ENCODE measurements at regions not wholly inside any gene's neighbourhood (a gene's known extent, or its start where the extent isn't known, plus 50 kb on each side); places are given as distances from the start of the nearest gene placed in this dataset.

GRCh38 chr5:145708169-145708568 is 127.0 kb downstream of the PRELID2 start:
- no peak for DNase-seq (ENCODE audit: low spot score)

- DNase-seq (ENCODE audit: low spot score) = no peak
Measured at GRCh38 chr5:145704724-145705123, 130.4 kb downstream of the PRELID2 start.

DNA sequence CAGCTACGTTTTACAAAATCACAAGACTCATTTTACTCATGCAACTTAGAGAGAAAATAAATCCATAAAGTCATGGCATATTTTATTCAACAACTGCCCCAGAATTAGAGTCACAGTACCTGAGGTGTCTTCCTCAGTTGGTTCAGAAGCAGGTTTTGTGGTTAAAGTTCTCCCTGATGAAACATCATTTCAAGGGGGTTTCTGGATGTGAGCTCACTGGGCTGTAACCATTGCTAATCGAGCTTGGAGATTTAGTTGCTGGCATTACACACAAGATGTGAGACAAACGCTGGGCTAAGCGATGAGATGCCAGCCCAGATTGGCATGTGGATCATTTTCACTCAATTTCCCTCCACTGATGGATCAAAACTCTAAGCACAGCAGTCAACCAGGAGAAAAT is 131.3 kb downstream of the PRELID2 start:
- DNase-seq (ENCODE audit: low spot score) = no peak

DNA sequence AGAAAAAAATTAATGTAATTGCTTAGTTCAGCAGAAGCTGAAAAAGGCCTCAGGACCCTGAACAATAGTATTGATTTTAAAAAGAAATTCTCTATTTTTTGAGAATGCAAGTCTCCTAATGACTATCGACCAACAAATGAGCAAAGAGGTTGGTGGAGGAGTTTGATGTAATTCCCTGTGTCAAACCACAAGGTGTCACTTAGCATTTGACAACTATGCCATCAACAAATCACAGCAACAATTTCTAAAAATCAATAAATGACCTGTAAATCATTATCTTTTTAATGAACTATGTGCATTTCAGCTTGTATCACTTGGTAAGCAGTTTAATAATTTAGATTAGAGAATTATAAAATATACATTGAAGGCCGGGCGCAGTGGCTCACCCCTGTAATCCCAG is 133.7 kb downstream of the PRELID2 start:
- no peak for DNase-seq (ENCODE audit: low spot score)

- no peak for DNase-seq (ENCODE audit: low spot score)
Measured at GRCh38 chr5:145699846-145700245, 135.3 kb downstream of the PRELID2 start.

GRCh38 chr5:145697251-145697990 is 137.7 kb downstream of the PRELID2 start:
- DNase-seq (ENCODE audit: low spot score) = peak; percentile 67

GRCh38 chr5:145689235-145689634 is 145.9 kb downstream of the PRELID2 start:
- no peak for DNase-seq (ENCODE audit: low spot score)

DNA sequence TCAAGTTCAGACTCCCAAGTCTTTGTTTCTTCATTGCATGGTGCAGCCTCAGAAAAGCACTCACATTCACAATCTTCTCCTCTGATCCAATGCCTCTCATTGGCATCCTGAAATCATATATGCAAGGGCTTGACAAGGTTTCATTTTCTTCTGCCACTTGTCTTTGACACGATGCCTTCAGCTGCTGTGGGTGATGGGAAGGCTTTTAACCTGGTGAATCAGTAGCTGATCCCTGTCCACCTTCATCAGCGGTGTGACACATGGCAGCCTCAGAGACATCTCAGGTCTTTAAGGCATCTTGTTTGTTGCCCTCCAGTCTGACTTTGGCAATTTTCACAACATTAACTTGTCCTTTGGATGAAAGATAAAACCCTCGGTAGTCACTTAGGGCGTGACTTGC is 147.2 kb downstream of the PRELID2 start:
- no peak for DNase-seq (ENCODE audit: low spot score)

DNA sequence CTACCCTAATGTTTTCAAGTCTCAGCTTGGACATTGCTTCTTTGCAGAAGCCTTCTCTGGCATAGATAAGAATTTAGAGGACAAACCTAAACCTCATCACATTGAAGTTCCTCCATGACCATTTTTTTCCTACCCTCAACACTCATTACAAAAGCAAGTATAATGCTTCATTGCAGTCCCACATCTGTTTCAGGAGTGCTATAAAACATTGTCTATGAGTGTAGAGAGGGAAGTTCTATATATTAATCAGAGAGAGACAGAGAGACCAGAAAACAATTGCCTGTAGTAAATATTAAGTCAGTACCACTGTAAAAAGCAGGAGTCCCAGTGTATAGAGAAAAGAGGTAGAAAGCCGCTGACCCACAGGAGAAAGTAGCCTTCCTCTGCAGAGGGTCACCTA is 149.7 kb downstream of the PRELID2 start:
- no peak for DNase-seq (ENCODE audit: low spot score)

- DNase-seq (ENCODE audit: low spot score) = no peak
Measured at GRCh38 chr5:145683431-145683830, 151.7 kb downstream of the PRELID2 start.

- no peak for DNase-seq (ENCODE audit: low spot score)
Measured at GRCh38 chr5:145682197-145682899, 152.8 kb downstream of the PRELID2 start.

GRCh38 chr5:145681686-145682085 is 153.5 kb downstream of the PRELID2 start:
- peak; percentile 82 for DNase-seq (ENCODE audit: low spot score)

DNA sequence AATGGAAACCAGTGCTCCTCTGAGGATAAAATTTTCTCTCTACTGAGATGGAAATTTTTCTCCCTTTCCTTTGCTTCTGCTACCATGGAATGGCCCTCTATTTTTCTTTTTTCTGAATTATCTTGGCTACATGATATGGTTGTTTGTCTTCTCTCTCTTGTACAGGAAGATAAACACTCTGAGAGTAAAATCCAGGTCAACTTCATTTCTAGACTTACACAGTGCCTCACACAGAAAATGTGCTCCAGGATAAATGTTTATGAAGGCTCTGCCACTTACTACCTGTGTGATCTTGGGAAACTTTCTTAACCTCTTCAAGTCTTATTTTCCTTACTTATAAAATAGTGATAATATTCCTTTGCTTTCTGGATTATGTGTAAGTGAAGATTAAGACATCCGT is 153.9 kb downstream of the PRELID2 start:
- DNase-seq (ENCODE audit: low spot score) = no peak

- DNase-seq (ENCODE audit: low spot score) = no peak
Measured at GRCh38 chr5:145680767-145681166, 154.4 kb downstream of the PRELID2 start.

- DNase-seq (ENCODE audit: low spot score) = no peak
Measured at GRCh38 chr5:145680169-145680568, 155.0 kb downstream of the PRELID2 start.

DNA sequence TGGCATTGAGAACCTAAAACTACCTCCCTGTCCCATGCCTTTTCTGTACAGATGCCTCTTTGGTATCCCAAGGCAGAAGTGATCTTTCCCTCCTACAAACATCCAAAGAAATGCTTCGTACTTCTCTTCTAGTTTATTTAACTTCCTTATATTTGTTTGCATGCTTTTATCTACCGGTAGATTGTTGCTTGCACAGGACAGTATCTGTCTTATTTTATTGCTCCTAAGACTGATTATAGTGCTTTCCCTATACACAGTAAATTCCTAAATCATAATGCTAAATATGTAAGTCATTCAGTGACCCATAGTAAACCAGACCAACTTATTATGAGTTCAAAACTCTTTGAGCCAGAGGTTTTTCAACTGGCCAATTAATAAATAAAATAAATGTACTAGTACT is 156.9 kb downstream of the PRELID2 start:
- no peak for DNase-seq (ENCODE audit: low spot score)

DNA sequence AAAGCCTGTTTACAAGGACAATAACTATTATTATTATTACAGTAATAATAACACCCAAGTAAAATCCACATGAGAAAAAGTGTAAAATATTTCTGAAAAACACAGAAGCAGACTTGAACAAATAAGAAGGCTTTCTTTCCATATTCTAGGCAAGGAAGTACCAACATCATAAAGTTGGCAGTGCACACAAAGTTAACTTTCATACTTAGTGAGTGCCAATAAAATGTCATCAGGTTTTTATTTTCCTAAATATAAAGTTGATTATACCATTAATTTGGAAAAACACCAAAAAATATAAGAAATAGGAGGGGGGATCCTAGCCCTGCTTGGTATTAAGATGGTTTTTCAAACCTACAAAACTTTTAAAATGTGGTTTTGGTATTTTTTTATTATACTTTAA is 161.4 kb downstream of the PRELID2 start:
- DNase-seq (ENCODE audit: low spot score) = no peak

GRCh38 chr5:145668714-145669113 is 166.4 kb downstream of the PRELID2 start:
- no peak for DNase-seq (ENCODE audit: low spot score)

DNA sequence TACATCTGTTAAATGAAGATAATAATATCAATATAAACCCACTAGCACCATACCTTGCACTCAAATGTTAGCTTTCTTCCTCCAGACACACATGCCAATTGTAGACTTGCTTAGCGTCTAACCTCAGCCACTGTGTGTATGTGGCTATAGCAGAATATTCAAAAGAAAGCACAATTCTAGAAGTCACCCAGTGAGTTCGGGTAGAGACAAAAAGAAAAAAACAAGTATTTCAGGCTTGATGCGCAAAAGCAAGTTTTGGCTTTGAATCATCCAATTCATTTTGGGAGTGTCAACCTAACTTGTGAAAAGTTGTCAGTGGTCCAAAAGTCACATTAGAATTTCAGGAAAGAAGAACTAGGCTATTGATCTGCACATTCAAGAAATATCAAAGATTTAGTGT is 167.4 kb downstream of the PRELID2 start:
- no peak for DNase-seq (ENCODE audit: low spot score)

DNA sequence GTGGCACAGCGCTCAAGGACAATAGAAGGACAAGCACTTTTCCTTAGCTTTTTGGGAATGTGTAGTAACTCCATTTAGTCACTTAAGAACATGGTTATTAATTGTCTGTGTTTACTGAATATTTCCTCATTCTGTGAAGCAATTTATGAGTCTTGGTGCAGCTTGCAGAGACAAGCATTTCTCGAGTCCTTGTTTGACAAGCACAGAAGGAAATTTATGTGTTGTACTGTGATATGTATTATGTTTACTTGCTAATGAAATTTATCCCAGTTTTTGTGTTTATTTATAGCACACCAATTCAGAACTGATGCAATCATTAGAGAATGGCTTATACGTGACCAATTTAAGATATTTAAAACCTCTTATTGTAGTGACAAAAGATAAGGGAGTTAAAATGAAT is 168.6 kb downstream of the PRELID2 start:
- DNase-seq (ENCODE audit: low spot score) = no peak

DNA sequence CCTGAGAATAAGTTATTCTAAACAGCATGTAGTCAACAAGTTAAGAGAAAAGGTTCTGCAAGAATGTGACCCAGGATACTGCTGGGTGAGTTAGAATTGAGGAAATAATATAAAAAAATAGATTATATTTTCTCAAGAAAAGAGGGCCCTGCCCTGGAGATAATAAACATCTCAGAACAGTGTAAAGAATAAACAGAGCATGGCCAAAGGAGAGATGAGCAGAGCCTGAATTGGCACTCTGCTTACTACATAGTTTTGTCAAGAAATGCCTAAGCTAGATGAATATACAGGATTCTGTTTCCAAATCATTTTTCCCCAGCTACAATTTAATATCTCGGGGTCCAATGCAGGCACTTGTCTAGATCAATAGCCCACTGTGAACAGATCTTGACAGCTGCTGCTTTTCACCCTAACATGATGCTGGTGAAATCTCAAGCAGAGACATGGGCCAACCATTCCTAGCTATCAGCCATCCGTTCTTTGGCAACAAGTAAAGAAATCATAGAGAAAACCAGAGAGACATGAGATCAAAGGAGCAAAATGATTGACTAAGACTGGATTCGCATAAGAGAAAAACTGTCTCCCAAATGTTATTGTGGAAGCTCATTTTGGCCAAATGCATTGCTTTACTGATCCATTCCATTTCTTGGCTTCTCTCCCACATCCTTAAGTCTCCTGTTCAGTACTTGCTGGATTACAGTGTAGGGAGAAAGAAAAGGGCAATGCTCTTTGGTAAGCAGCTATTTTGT is 173.2 kb downstream of the PRELID2 start:
- DNase-seq (ENCODE audit: low spot score) = no peak

DNA sequence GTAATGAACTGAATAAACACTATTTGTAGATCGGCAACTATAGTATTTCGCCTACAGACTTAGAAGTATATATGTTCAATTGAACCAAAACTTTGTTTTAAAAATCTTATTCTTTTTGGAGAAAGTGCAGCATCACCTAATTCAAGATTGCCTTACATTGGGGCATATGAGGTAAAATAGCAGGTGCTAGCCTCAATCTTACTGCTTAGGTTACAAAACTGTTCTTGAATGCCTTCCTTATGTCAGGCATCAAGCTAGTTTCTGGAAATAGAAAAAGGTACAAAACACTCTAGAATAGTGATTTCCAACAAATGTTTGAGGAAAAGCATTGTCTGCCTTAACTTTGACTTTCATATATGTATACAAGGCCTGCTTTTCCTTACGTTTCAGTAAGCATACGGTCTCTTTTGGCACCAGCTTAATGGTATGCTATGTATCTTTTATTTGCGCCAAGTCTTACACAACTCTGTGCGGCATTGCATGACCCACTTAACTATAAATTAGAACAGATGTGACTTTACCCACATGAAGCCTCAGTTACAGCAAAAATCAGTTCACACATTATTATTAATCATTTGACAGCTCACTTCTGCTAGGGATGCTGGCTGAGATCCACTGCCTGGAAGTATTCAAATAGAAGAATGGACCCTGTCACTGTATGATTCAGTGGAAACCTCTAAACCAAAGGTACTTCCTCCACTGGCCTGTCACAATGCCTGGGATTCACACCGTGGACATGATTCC is 174.1 kb downstream of the PRELID2 start:
- DNase-seq (ENCODE audit: low spot score) = no peak
